ENCODE measurements at regions not wholly inside any gene's neighbourhood (a gene's known extent, or its start where the extent isn't known, plus 50 kb on each side); places are given as distances from the start of the nearest gene placed in this dataset.

- Histone ChIP-seq H3K9me3 (no peaks in the 10 kb centered on the region), H3K4me3 (no peak overlapping the region), H3K27ac (no peak overlapping the region), H3K27me3 (no peaks in the 10 kb centered on the region), H3K4me1 (no peaks in the 10 kb centered on the region), H3K36me3 (no peaks in the 10 kb centered on the region)
- TF ChIP-seq CTCF (IDR thresholded peaks at IDR 0.05) = no peak
- ATAC-seq = no peak
- DNase-seq = no peak
- intact Hi-C loops (cut with DNase I) = no loop called here
These were observed 539.6 kb downstream of the SATB2 start for GRCh38 chr2:198917926-198918720.

GRCh38 chr2:198917275-198917674 lies 540.5 kb downstream of the SATB2 start:
- Histone ChIP-seq H3K9me3 (no peaks in the 10 kb centered on the region), H3K36me3 (no peaks in the 10 kb centered on the region), H3K4me1 (no peaks in the 10 kb centered on the region), H3K4me3 (no peak overlapping the region), H3K27ac (no peak overlapping the region), H3K27me3 (no peaks in the 10 kb centered on the region)
- no peak for ATAC-seq
- no peak for TF ChIP-seq CTCF (IDR thresholded peaks at IDR 0.05)
- intact Hi-C loops (cut with DNase I) = no loop called here
- no peak for DNase-seq

GRCh38 chr2:198916548-198917080 lies 541.1 kb downstream of the SATB2 start:
- Histone ChIP-seq H3K36me3 (no peaks in the 10 kb centered on the region), H3K9me3 (no peaks in the 10 kb centered on the region), H3K4me1 (no peaks in the 10 kb centered on the region), H3K4me3 (no peak overlapping the region), H3K27ac (no peak overlapping the region), H3K27me3 (no peaks in the 10 kb centered on the region)
- no peak for TF ChIP-seq CTCF (IDR thresholded peaks at IDR 0.05)
- DNase-seq = no peak
- intact Hi-C loops (cut with DNase I) = no loop called here
- no peak for ATAC-seq

GRCh38 chr2:198913394-198914152 lies 544.2 kb downstream of the SATB2 start:
- Histone ChIP-seq H3K9me3 (no peaks in the 10 kb centered on the region), H3K4me3 (no peak overlapping the region), H3K27ac (no peak overlapping the region), H3K4me1 (no peaks in the 10 kb centered on the region), H3K36me3 (no peaks in the 10 kb centered on the region), H3K27me3 (no peaks in the 10 kb centered on the region)
- DNase-seq = no peak
- ATAC-seq = no peak
- TF ChIP-seq CTCF (IDR thresholded peaks at IDR 0.05) = no peak
- intact Hi-C loops (cut with DNase I) = no loop called here
